GM13976 (cell line): ENCODE measurements at regions not wholly inside any gene's neighbourhood (a gene's known extent, or its start where the extent isn't known, plus 50 kb on each side); places are given as distances from the start of the nearest gene placed in this dataset.

ENCODE experiments used
- DNase-seq: peaks from one replicate; pipeline ENCODE4 v3.0.0; 2012; ENCODE audit warnings: low spot score
- CTCF ChIP-seq: IDR thresholded peaks from 2 replicates; pipeline ENCODE4 v1.5.1; 2012; ENCODE audit warnings: borderline replicate concordance, mild to moderate bottlenecking; ENCODE audit not compliant: insufficient read depth; ENCODE audit errors: extremely low read depth, missing control alignments, control extremely low read depth
- in situ Hi-C: fragments of 300-500 bp; cut with MboI; formaldehyde crosslinking; loops from one replicate; pipeline ENCODE4 v1.12.0; 2022; ENCODE audit warnings: low sequenced_read_pairs, mixed read lengths, inconsistent platforms; ENCODE audit not compliant: unreplicated experiment

GRCh38 chr3:6602329-6602728 is 258.6 kb upstream of the GRM7 start:
- in situ Hi-C loops: no loop called here
- DNase-seq: no peak
- TF ChIP-seq CTCF: no peak

- no peak for TF ChIP-seq CTCF
- DNase-seq: no peak
- in situ Hi-C loops: no loop called here
Observed at GRCh38 chr3:6605227-6605626, 255.7 kb upstream of the GRM7 start.

- TF ChIP-seq CTCF: no peak
- DNase-seq: no peak
- in situ Hi-C loops: no loop called here
Observed at GRCh38 chr3:6608843-6609242, 252.1 kb upstream of the GRM7 start.

GRCh38 chr3:6612034-6612616 is 248.8 kb upstream of the GRM7 start:
- no peak for TF ChIP-seq CTCF
- in situ Hi-C loops: no loop called here
- no peak for DNase-seq

GRCh38 chr3:6622260-6622659 is 238.7 kb upstream of the GRM7 start:
- TF ChIP-seq CTCF: no peak
- in situ Hi-C loops: no loop called here
- DNase-seq: no peak

- no peak for TF ChIP-seq CTCF
- in situ Hi-C loops: no loop called here
- DNase-seq: no peak
Observed at GRCh38 chr3:6622712-6623111, 238.2 kb upstream of the GRM7 start.

- in situ Hi-C loops: no loop called here
- DNase-seq: no peak
- TF ChIP-seq CTCF: no peak
Observed at GRCh38 chr3:6631376-6631775, 229.5 kb upstream of the GRM7 start.
